ENCODE measurements at regions not wholly inside any gene's neighbourhood (a gene's known extent, or its start where the extent isn't known, plus 50 kb on each side); places are given as distances from the start of the nearest gene placed in this dataset.

GRCh38 chr2:14039134-14039533 is 593.4 kb upstream of the LRATD1 start:
- no peak for TF ChIP-seq CTCF (IDR thresholded peaks at IDR 0.05)
- no peak for TF ChIP-seq POLR2A (IDR thresholded peaks at IDR 0.05)

Data from heart left ventricle (tissue), 13 donors.